ENCODE measurements at regions not wholly inside any gene's neighbourhood (a gene's known extent, or its start where the extent isn't known, plus 50 kb on each side); places are given as distances from the start of the nearest gene placed in this dataset.

- TF ChIP-seq, protein P1, sequence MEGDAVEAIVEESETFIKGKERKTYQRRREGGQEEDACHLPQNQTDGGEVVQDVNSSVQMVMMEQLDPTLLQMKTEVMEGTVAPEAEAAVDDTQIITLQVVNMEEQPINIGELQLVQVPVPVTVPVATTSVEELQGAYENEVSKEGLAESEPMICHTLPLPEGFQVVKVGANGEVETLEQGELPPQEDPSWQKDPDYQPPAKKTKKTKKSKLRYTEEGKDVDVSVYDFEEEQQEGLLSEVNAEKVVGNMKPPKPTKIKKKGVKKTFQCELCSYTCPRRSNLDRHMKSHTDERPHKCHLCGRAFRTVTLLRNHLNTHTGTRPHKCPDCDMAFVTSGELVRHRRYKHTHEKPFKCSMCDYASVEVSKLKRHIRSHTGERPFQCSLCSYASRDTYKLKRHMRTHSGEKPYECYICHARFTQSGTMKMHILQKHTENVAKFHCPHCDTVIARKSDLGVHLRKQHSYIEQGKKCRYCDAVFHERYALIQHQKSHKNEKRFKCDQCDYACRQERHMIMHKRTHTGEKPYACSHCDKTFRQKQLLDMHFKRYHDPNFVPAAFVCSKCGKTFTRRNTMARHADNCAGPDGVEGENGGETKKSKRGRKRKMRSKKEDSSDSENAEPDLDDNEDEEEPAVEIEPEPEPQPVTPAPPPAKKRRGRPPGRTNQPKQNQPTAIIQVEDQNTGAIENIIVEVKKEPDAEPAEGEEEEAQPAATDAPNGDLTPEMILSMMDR (IDR thresholded peaks at IDR 0.05): no peak
- no peak for TF ChIP-seq POLR2A (IDR thresholded peaks at IDR 0.05)
These were observed 64.6 kb upstream of the C1orf21 start for GRCh38 chr1:184322253-184322652.

Data from heart left ventricle (tissue), 13 donors.